Adrenal gland (tissue), 5 donors: ENCODE measurements at regions not wholly inside any gene's neighbourhood (a gene's known extent, or its start where the extent isn't known, plus 50 kb on each side); places are given as distances from the start of the nearest gene placed in this dataset.

ENCODE experiments used
- CTCF ChIP-seq, 6 experiments: fragments of 450-650 bp in 4 of 6; fragments of 200-600 bp in 2 of 6; sonication (generic) in 1 of 6; IDR thresholded peaks; 1 replicate in 5 of 6; 2 replicates in 1 of 6; pipeline versions ENCODE4 v1.5.1 to v1.8.0; 2016 to 2021; ENCODE audit warnings: antibody characterized with exemption in 6 of 6, mild to moderate bottlenecking in 2 of 6, moderate library complexity in 1 of 6
- POLR2A ChIP-seq, 2 donors: fragments of 450-650 bp; IDR thresholded peaks; one replicate each; pipeline ENCODE4 v1.6.1; 2017; ENCODE audit warnings: antibody characterized with exemption in 2 of 2, mild to moderate bottlenecking in 2 of 2, moderate library complexity in 1 of 2
- donor health status: DM: no; HTN: no; CAD: no.

- no peak for TF ChIP-seq CTCF (IDR thresholded peaks at IDR 0.05)
- no peak for TF ChIP-seq POLR2A (IDR thresholded peaks at IDR 0.05)
Observed at GRCh38 chr3:171982828-171983227, 56.5 kb upstream of the FNDC3B start.
